ENCODE measurements at regions not wholly inside any gene's neighbourhood (a gene's known extent, or its start where the extent isn't known, plus 50 kb on each side); places are given as distances from the start of the nearest gene placed in this dataset.

DNA sequence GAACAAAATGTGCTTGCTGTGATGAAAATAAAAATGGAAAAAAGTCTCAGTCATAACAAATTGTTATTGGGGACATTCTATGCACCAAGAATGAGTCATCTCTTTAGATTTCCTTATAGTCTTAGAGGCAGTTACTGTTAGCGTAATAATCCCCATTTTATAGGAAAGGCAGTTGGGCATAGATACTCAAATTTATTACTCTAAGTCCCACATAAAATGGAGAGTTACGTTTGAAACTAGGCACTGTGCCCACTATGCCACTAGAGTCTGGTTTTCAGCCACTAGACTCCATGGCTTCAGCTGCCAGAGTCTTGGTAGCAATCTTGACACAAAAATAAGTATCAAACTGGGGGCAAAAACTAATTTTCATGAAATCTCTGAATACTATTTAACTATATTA is 317.9 kb upstream of the MEF2C start:
- TF ChIP-seq, protein P1, sequence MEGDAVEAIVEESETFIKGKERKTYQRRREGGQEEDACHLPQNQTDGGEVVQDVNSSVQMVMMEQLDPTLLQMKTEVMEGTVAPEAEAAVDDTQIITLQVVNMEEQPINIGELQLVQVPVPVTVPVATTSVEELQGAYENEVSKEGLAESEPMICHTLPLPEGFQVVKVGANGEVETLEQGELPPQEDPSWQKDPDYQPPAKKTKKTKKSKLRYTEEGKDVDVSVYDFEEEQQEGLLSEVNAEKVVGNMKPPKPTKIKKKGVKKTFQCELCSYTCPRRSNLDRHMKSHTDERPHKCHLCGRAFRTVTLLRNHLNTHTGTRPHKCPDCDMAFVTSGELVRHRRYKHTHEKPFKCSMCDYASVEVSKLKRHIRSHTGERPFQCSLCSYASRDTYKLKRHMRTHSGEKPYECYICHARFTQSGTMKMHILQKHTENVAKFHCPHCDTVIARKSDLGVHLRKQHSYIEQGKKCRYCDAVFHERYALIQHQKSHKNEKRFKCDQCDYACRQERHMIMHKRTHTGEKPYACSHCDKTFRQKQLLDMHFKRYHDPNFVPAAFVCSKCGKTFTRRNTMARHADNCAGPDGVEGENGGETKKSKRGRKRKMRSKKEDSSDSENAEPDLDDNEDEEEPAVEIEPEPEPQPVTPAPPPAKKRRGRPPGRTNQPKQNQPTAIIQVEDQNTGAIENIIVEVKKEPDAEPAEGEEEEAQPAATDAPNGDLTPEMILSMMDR (IDR thresholded peaks at IDR 0.05; ENCODE audit: poor library complexity): no peak
- no peak for TF ChIP-seq EZH2 (IDR thresholded peaks at IDR 0.05; ENCODE audit: borderline replicate concordance)
